H1 (cell line): ENCODE measurements at regions not wholly inside any gene's neighbourhood (a gene's known extent, or its start where the extent isn't known, plus 50 kb on each side); places are given as distances from the start of the nearest gene placed in this dataset.

Experiments
- CTCF ChIA-PET: fragments of 300-600 bp; sonication (Branson Sonifier 250); formaldehyde crosslinking; loops from one replicate; lab custom pipeline; 2021; ENCODE audit not compliant: partially characterized antibody; lab: Charles Lee
- POLR2A ChIA-PET: fragments of 300-600 bp; sonication (Branson Sonifier 250); formaldehyde crosslinking; loops from one replicate; lab custom pipeline; 2021; ENCODE audit warnings: inconsistent platforms; ENCODE audit not compliant: partially characterized antibody; lab: Charles Lee
- DNase-seq, 2 experiments: peaks; one replicate each; pipeline versions ENCODE4 v3.0.0 to v3.0.0-alpha.2; 2010 to 2022; ENCODE audit warnings: low spot score in 2 of 2, low read depth in 1 of 2, mixed read lengths in 1 of 2
- FAIRE-seq: peaks from 2 replicates; lab custom pipeline; 2011; peaks lifted over from hg19 to GRCh38; lab: Jason Lieb, UNC
- H2AFZ ChIP-seq: 2 replicates; pipeline ENCODE4 v1.8.1; 2012; ENCODE audit warnings: low read length, inconsistent platforms
- H2AK5ac ChIP-seq: 2 replicates; pipeline ENCODE4 v1.6.1; 2013; ENCODE audit warnings: low read depth, low read length
- H2BK120ac ChIP-seq: replicated peaks from 2 replicates; pipeline ENCODE3; 2013; ENCODE audit warnings: low read depth, low read length, inconsistent platforms
- H2BK12ac ChIP-seq: 2 replicates; pipeline ENCODE4 v1.6.1; 2013; ENCODE audit warnings: low read depth, low read length
- H2BK15ac ChIP-seq: 2 replicates; pipeline ENCODE4 v1.6.1; 2013; ENCODE audit warnings: low read length
- H2BK20ac ChIP-seq: 2 replicates; pipeline ENCODE4 v1.6.1; 2013; ENCODE audit warnings: low read length
- H2BK5ac ChIP-seq: 2 replicates; pipeline ENCODE4 v1.6.1; 2013; ENCODE audit warnings: low read depth, low read length
- H3K14ac ChIP-seq: 2 replicates; pipeline ENCODE4 v1.6.1; 2013; ENCODE audit warnings: inconsistent platforms; ENCODE audit not compliant: insufficient read length
- H3K18ac ChIP-seq: 2 replicates; pipeline ENCODE4 v1.6.1; 2013; ENCODE audit warnings: low read length; ENCODE audit errors: extremely low read depth
- H3K23ac ChIP-seq: 2 replicates; pipeline ENCODE4 v1.6.1; 2013; ENCODE audit warnings: inconsistent platforms; ENCODE audit not compliant: insufficient read length
- H3K23me2 ChIP-seq: 2 replicates; pipeline ENCODE4 v1.6.1; 2013; ENCODE audit warnings: low read depth, low read length
- H3K27ac ChIP-seq: 2 replicates; pipeline ENCODE4 v1.6.1; 2011; ENCODE audit warnings: low read depth, low read length, inconsistent platforms
- H3K27me3 ChIP-seq, 4 experiments: replicated peaks in 1 of 4; 1 replicate in 1 of 4; 2 replicates in 3 of 4; pipeline versions ENCODE4 v1.6.1 to v1.8.1; 2011 to 2013; ENCODE audit warnings: low read length in 3 of 4, mild to moderate bottlenecking in 3 of 4, inconsistent platforms in 2 of 4, mixed read lengths in 2 of 4, moderate library complexity in 1 of 4; ENCODE audit not compliant: control insufficient read depth in 3 of 4, insufficient read depth in 3 of 4; ENCODE audit errors: extremely low read depth in 1 of 4
- H3K36me3 ChIP-seq, 4 experiments: 2 replicates each; pipeline versions ENCODE4 v1.6.1 to v1.8.1; 2011 to 2013; ENCODE audit warnings: mild to moderate bottlenecking in 4 of 4, low read length in 3 of 4, moderate library complexity in 2 of 4, control low read depth in 1 of 4, inconsistent platforms in 1 of 4; ENCODE audit not compliant: insufficient read depth in 4 of 4, control insufficient read depth in 2 of 4
- H3K4ac ChIP-seq: replicated peaks from 2 replicates; pipeline ENCODE3; 2013; ENCODE audit warnings: low read length, low read depth, mixed read lengths, inconsistent platforms; ENCODE audit not compliant: insufficient read length
- H3K4me1 ChIP-seq, 4 experiments: replicated peaks in 1 of 4; 1 replicate in 1 of 4; 2 replicates in 3 of 4; pipeline versions ENCODE4 v1.6.1 to v1.8.1; 2011 to 2013; ENCODE audit warnings: low read length in 3 of 4, inconsistent platforms in 2 of 4, mixed read lengths in 1 of 4; ENCODE audit not compliant: insufficient read depth in 4 of 4, control insufficient read depth in 3 of 4
- H3K4me2 ChIP-seq, 2 experiments: 2 replicates each; pipeline versions ENCODE4 v1.6.1 to v1.8.1; 2011 to 2013; ENCODE audit warnings: low read depth in 2 of 2, low read length in 2 of 2, control low read depth in 1 of 2, inconsistent platforms in 1 of 2, mild to moderate bottlenecking in 1 of 2; ENCODE audit not compliant: insufficient read depth in 1 of 2
- H3K4me3 ChIP-seq, 4 experiments: fragments of 200-600, 300-600 bp in 1 of 4; sonication (generic), shearing (Covaris generic), sonication (Bioruptor Twin) in 1 of 4; 2 replicates each; pipeline versions ENCODE4 v1.5.1 to v1.8.1; 2011 to 2016; ENCODE audit warnings: low read length in 4 of 4, low read depth in 3 of 4, control low read depth in 2 of 4, inconsistent platforms in 2 of 4, mild to moderate bottlenecking in 2 of 4, mixed read lengths in 1 of 4, moderate library complexity in 1 of 4; ENCODE audit not compliant: insufficient read depth in 2 of 4; ENCODE audit errors: extremely low read depth in 1 of 4
- H3K56ac ChIP-seq: replicated peaks from 2 replicates; pipeline ENCODE3; 2013; ENCODE audit warnings: low read depth, mild to moderate bottlenecking, mixed read lengths, low read length, inconsistent platforms; ENCODE audit not compliant: insufficient read length
- H3K79me1 ChIP-seq: 2 replicates; pipeline ENCODE4 v1.6.1; 2013; ENCODE audit warnings: low read depth, low read length, control low read depth
- H3K79me2 ChIP-seq, 2 experiments: 2 replicates each; pipeline versions ENCODE4 v1.6.1 to v1.8.1; 2012 to 2013; ENCODE audit warnings: low read length in 2 of 2, mild to moderate bottlenecking in 2 of 2, inconsistent platforms in 1 of 2; ENCODE audit not compliant: insufficient read depth in 2 of 2, control insufficient read depth in 1 of 2
- H3K9ac ChIP-seq, 4 experiments: replicated peaks in 1 of 4; 1 replicate in 1 of 4; 2 replicates in 3 of 4; pipeline versions ENCODE4 v1.6.1 to v1.8.1; 2011 to 2013; ENCODE audit warnings: low read depth in 3 of 4, low read length in 3 of 4, control low read depth in 2 of 4, mild to moderate bottlenecking in 2 of 4, moderate library complexity in 2 of 4, inconsistent platforms in 1 of 4; ENCODE audit errors: extremely low read depth in 1 of 4
- H3K9me3 ChIP-seq, 2 experiments: 2 replicates each; pipeline versions ENCODE4 v1.6.1 to v1.8.1; 2012 to 2013; ENCODE audit warnings: mild to moderate bottlenecking in 2 of 2, moderate library complexity in 2 of 2, control low read depth in 1 of 2, inconsistent platforms in 1 of 2, low read depth in 1 of 2, low read length in 1 of 2, mixed read lengths in 1 of 2; ENCODE audit not compliant: insufficient read depth in 2 of 2
- H4K20me1 ChIP-seq, 2 experiments: replicated peaks in 1 of 2; 2 replicates each; pipeline versions ENCODE3 to v1.8.1; 2011 to 2013; ENCODE audit warnings: inconsistent platforms in 2 of 2, low read length in 2 of 2, mild to moderate bottlenecking in 1 of 2; ENCODE audit not compliant: insufficient read depth in 2 of 2, control insufficient read depth in 1 of 2
- H4K5ac ChIP-seq: 2 replicates; pipeline ENCODE4 v1.6.1; 2013; ENCODE audit warnings: low read length, low read depth, mixed read lengths, inconsistent platforms; ENCODE audit not compliant: insufficient read length
- H4K8ac ChIP-seq: 2 replicates; pipeline ENCODE4 v1.8.0; 2013; ENCODE audit warnings: mild to moderate bottlenecking, moderate library complexity, low read length, inconsistent platforms; ENCODE audit not compliant: insufficient read depth; ENCODE audit errors: extremely low read depth
- H4K91ac ChIP-seq: replicated peaks from 2 replicates; pipeline ENCODE3; 2013; ENCODE audit warnings: low read length, mixed read lengths, inconsistent platforms; ENCODE audit not compliant: insufficient read length
- MAX ChIP-seq: IDR thresholded peaks from 2 replicates; pipeline ENCODE4 v1.6.1; 2012; ENCODE audit warnings: inconsistent platforms
- POU5F1 ChIP-seq: IDR thresholded peaks from 2 replicates; pipeline ENCODE4 v1.6.1; 2011; ENCODE audit warnings: low read depth, mild to moderate bottlenecking, low read length, moderate library complexity
- RBBP5 ChIP-seq: IDR thresholded peaks from 2 replicates; pipeline ENCODE4 v1.7.1; 2012; ENCODE audit warnings: low read depth, mild to moderate bottlenecking, inconsistent platforms, low read length, moderate library complexity, borderline replicate concordance
- WGBS, 2 experiments: shearing (Covaris generic) in 1 of 2; methylation state at CpG; one replicate each; pipeline versions ENCODE4 v1.1.6 to v1.1.7; 2013 to 2015; ENCODE audit warnings: low lambda C conversion rate in 2 of 2, mixed read lengths in 2 of 2, inconsistent platforms in 1 of 2, low coverage in 1 of 2, missing lambda C conversion rate in 1 of 2; ENCODE audit not compliant: insufficient replicate concordance in 2 of 2, insufficient coverage in 1 of 2, insufficient read length in 1 of 2; ENCODE audit errors: extremely low coverage in 1 of 2, missing lambda C conversion rate in 1 of 2; 5-methylcytosine and 5-hydroxymethylcytosine counted together

- no peaks in the 10 kb centered on the region for H3K36me3 ChIP-seq
- H3K56ac ChIP-seq = no peak overlapping the region
- no peaks in the 10 kb centered on the region for H3K23me2 ChIP-seq
- H3K18ac ChIP-seq = no peak overlapping the region
- no peaks in the 10 kb centered on the region for H3K79me2 ChIP-seq
- H3K4ac ChIP-seq = no peak overlapping the region
- no peaks in the 10 kb centered on the region for H3K9me3 ChIP-seq
- ChIA-PET POLR2A (no interaction called here), CTCF (interaction anchor here (0.8 to 2.3 kb wide), 3 partner anchors 36 to 212 kb away, joined by 3 to 10 read pairs (median 7); no protein-coding TSS in a partner anchor)
- no peak overlapping the region for H3K4me2 ChIP-seq
- H3K4me3 ChIP-seq = no peak overlapping the region
- no peak overlapping the region for H3K9ac ChIP-seq
- DNase-seq = no peak
- H2BK12ac ChIP-seq = no peak overlapping the region
- H2AK5ac ChIP-seq = no peak overlapping the region
- no peak overlapping the region for H2AFZ ChIP-seq
- H3K4me1 ChIP-seq = peaks cover 0 to 19% (median 5%) of the 10 kb centered on the region in 4 experiments; a peak in 4 of 7 replicates
- no peak overlapping the region for H3K14ac ChIP-seq
- H3K27me3 ChIP-seq = no peaks in the 10 kb centered on the region
- no peak overlapping the region for H4K91ac ChIP-seq
- H2BK20ac ChIP-seq = no peak overlapping the region
- no peaks in the 10 kb centered on the region for H4K20me1 ChIP-seq
- no peak overlapping the region for H3K27ac ChIP-seq
- H2BK15ac ChIP-seq = no peak overlapping the region
- no peak overlapping the region for H2BK120ac ChIP-seq
- no peak for FAIRE-seq
- H2BK5ac ChIP-seq = no peak overlapping the region
- H4K8ac ChIP-seq = no peak overlapping the region
- no peak for TF ChIP-seq MAX
- no peak for TF ChIP-seq POU5F1
- TF ChIP-seq RBBP5 = no peak
- 94% methylated on average over 7 of the region's 9 CpGs; no CpG with 5 or more reads in 1 of the 2 experiments for WGBS, 2 experiments
- no peak overlapping the region for H4K5ac ChIP-seq
- H3K23ac ChIP-seq = no peak overlapping the region
- no peaks in the 10 kb centered on the region for H3K79me1 ChIP-seq
These were observed 205.8 kb upstream of the SALL3 start for GRCh38 chr18:78773819-78774218.
